GM18870 (cell line): ENCODE measurements at regions not wholly inside any gene's neighbourhood (a gene's known extent, or its start where the extent isn't known, plus 50 kb on each side); places are given as distances from the start of the nearest gene placed in this dataset.

ENCODE experiments used
- ATAC-seq: cut with Tn5 transposase; IDR thresholded peaks from one replicate; pipeline ENCODE4 v1.9.1; 2021; ENCODE audit warnings: moderate library complexity; ENCODE audit not compliant: unreplicated experiment

GRCh38 chr3:104646196-104646595 is 720.5 kb upstream of the ALCAM start:
- ATAC-seq: no peak

- no peak for ATAC-seq
These were observed 717.9 kb upstream of the ALCAM start for GRCh38 chr3:104648823-104649222.

- ATAC-seq: no peak
These were observed 697.6 kb upstream of the ALCAM start for GRCh38 chr3:104669083-104669482.

- no peak for ATAC-seq
These were observed 694.4 kb upstream of the ALCAM start for GRCh38 chr3:104672331-104672730.

- no peak for ATAC-seq
These were observed 692.7 kb upstream of the ALCAM start for GRCh38 chr3:104673981-104674380.

GRCh38 chr3:104676241-104676640 is 690.5 kb upstream of the ALCAM start:
- ATAC-seq: no peak

GRCh38 chr3:104677932-104678331 is 688.8 kb upstream of the ALCAM start:
- ATAC-seq: no peak

- ATAC-seq: no peak
These were observed 681.2 kb upstream of the ALCAM start for GRCh38 chr3:104685492-104685891.

- ATAC-seq: no peak
These were observed 679.3 kb upstream of the ALCAM start for GRCh38 chr3:104687362-104687761.

- ATAC-seq: no peak
These were observed 670.2 kb upstream of the ALCAM start for GRCh38 chr3:104696470-104696869.

GRCh38 chr3:104711406-104711805 is 655.3 kb upstream of the ALCAM start:
- no peak for ATAC-seq

GRCh38 chr3:104715972-104716371 is 650.7 kb upstream of the ALCAM start:
- no peak for ATAC-seq

GRCh38 chr3:104717828-104718196 is 648.9 kb upstream of the ALCAM start:
- ATAC-seq: peak; percentile 36

GRCh38 chr3:104723000-104723399 is 643.7 kb upstream of the ALCAM start:
- no peak for ATAC-seq

- no peak for ATAC-seq
These were observed 635.6 kb upstream of the ALCAM start for GRCh38 chr3:104731074-104731473.

- no peak for ATAC-seq
These were observed 632.1 kb upstream of the ALCAM start for GRCh38 chr3:104734627-104735026.

- no peak for ATAC-seq
These were observed 631.0 kb upstream of the ALCAM start for GRCh38 chr3:104735691-104736090.

GRCh38 chr3:104738271-104738670 is 628.4 kb upstream of the ALCAM start:
- no peak for ATAC-seq

- no peak for ATAC-seq
These were observed 625.8 kb upstream of the ALCAM start for GRCh38 chr3:104740874-104741379.

- no peak for ATAC-seq
These were observed 624.7 kb upstream of the ALCAM start for GRCh38 chr3:104742044-104742443.

- no peak for ATAC-seq
These were observed 621.4 kb upstream of the ALCAM start for GRCh38 chr3:104745313-104745712.

- no peak for ATAC-seq
These were observed 620.7 kb upstream of the ALCAM start for GRCh38 chr3:104746056-104746455.

- ATAC-seq: no peak
These were observed 616.1 kb upstream of the ALCAM start for GRCh38 chr3:104750581-104750980.

GRCh38 chr3:104755791-104756190 is 610.9 kb upstream of the ALCAM start:
- peak; percentile 68 for ATAC-seq
